ENCODE measurements at regions not wholly inside any gene's neighbourhood (a gene's known extent, or its start where the extent isn't known, plus 50 kb on each side); places are given as distances from the start of the nearest gene placed in this dataset.

DNA sequence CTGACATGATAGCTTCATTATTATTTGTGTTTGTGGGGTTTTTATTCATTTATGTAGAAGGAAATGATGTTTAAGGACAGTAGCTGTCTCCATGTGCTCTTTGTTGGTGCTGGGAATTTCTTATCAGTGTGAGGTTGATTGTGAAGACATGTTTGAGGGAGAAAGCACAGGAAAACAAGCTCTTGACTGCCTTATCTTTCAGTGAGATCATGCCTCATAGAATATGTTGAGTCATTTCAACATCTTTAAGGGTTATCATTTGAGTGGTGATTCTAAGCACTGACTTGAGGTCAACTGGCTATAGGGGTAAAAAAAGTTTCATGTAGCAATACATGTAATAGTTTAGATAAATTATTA, 405.1 kb upstream of the ADAMTS5 start:
- H2BK120ac ChIP-seq (ENCODE audit: low read depth, low read length), result no peak overlapping the region
- no peak overlapping the region for H4K8ac ChIP-seq (ENCODE audit: low read length)
- H3K23ac ChIP-seq (ENCODE audit: low read length in 2 of 2), result no peak overlapping the region
- H3K9ac ChIP-seq (ENCODE audit: low read length), result no peak overlapping the region
- no peaks in the 10 kb centered on the region for H3K4me1 ChIP-seq (ENCODE audit: control insufficient read depth, insufficient read depth, low read depth, low read length)
- H2AK5ac ChIP-seq (ENCODE audit: low read length, severe bottlenecking), result no peak overlapping the region
- H2AFZ ChIP-seq (ENCODE audit: low read depth, low read length), result no peak overlapping the region
- H3K18ac ChIP-seq (ENCODE audit: low read depth in 1 of 2, low read length in 2 of 2), result no peak overlapping the region
- no peaks in the 10 kb centered on the region for H3K36me3 ChIP-seq (ENCODE audit: control insufficient read depth in 1 of 2, insufficient read depth in 2 of 2, low read depth in 1 of 2, low read length in 2 of 2)
- H2BK12ac ChIP-seq (ENCODE audit: low read length in 2 of 2), result no peak overlapping the region
- H2BK15ac ChIP-seq (ENCODE audit: low read depth, poor library complexity, severe bottlenecking), result no peak overlapping the region
- no peaks in the 10 kb centered on the region for H3K79me1 ChIP-seq (replicated peaks; ENCODE audit: low read length, poor library complexity, severe bottlenecking)
- no peaks in the 10 kb centered on the region for H3K9me3 ChIP-seq (ENCODE audit: control insufficient read depth, low read length)
- no peak overlapping the region for H3K14ac ChIP-seq (ENCODE audit: low read length in 2 of 2)
- H3K4me2 ChIP-seq (ENCODE audit: low read length, poor library complexity, severe bottlenecking), result no peak overlapping the region
- no peak overlapping the region for H3K4me3 ChIP-seq (ENCODE audit: insufficient read depth in 1 of 2, low read depth in 1 of 2, low read length in 2 of 2)
- H3K27me3 ChIP-seq (ENCODE audit: control insufficient read depth in 1 of 2, insufficient read depth in 1 of 2, low read length in 2 of 2), result no peaks in the 10 kb centered on the region
- no peak overlapping the region for H2BK5ac ChIP-seq (ENCODE audit: low read depth, low read length, poor library complexity, severe bottlenecking)
- DNase-seq, result peak; percentile 46
- no peak overlapping the region for H4K91ac ChIP-seq (ENCODE audit: low read length)
- peak overlapping the region; percentile 65 for H3K27ac ChIP-seq (ENCODE audit: low read length, poor library complexity, severe bottlenecking)
- H3K4ac ChIP-seq (ENCODE audit: low read depth in 1 of 2, low read length in 2 of 2), result no peak overlapping the region

DNA sequence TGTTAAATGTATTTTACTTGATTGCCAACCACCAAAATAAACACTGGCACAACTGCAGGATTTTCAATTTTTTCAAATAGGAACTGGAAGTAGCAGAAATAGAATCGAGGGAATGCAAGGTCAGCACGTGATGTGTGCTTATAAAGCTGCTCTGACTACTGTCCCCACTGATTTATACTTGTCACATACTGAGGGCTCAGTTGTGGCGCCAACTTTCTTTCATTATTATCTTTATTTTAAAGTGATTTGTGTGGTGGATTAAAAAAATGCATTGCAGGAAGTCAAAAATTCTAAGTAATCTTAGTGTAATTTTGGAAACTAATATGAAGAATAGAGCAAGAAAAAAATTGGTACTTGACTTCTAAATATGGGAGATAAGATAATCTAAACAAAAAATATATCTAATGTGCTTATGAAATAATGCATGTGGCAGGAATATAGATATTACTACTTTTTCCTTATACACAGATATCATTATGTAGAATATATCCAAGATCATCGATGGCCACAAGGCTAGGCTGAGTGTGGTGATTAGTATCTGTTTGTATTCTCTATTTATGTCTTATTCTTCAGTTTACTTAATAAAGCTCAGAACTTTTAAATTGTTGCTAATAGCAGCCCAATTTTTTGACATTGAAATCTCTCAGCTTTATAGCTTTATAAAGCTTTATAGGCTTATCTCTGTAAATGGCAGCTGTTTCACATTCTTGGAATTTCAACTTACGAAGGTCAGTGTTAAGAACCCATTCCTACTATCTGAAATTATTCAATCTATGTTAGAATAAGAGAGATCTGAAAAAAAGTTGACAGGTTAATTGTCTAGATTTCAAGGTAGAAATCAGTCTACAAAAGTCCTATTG, 404.5 kb upstream of the ADAMTS5 start:
- Histone ChIP-seq H2BK12ac (ENCODE audit: low read length in 2 of 2) (no peak overlapping the region), H3K4ac (ENCODE audit: low read depth in 1 of 2, low read length in 2 of 2) (no peak overlapping the region), H3K4me1 (ENCODE audit: control insufficient read depth, insufficient read depth, low read depth, low read length) (no peaks in the 10 kb centered on the region), H2AK5ac (ENCODE audit: low read length, severe bottlenecking) (no peak overlapping the region), H3K36me3 (ENCODE audit: control insufficient read depth in 1 of 2, insufficient read depth in 2 of 2, low read depth in 1 of 2, low read length in 2 of 2) (no peaks in the 10 kb centered on the region), H3K4me3 (ENCODE audit: insufficient read depth in 1 of 2, low read depth in 1 of 2, low read length in 2 of 2) (no peak overlapping the region), H4K91ac (ENCODE audit: low read length) (no peak overlapping the region), H3K18ac (ENCODE audit: low read depth in 1 of 2, low read length in 2 of 2) (no peak overlapping the region), H2BK5ac (ENCODE audit: low read depth, low read length, poor library complexity, severe bottlenecking) (no peak overlapping the region), H2AFZ (ENCODE audit: low read depth, low read length) (no peak overlapping the region), H3K27ac (ENCODE audit: low read length, poor library complexity, severe bottlenecking) (no peak overlapping the region), H3K23ac (ENCODE audit: low read length in 2 of 2) (no peak overlapping the region), H3K27me3 (ENCODE audit: control insufficient read depth in 1 of 2, insufficient read depth in 1 of 2, low read length in 2 of 2) (no peaks in the 10 kb centered on the region), H3K9ac (ENCODE audit: low read length) (no peak overlapping the region), H3K79me1 (replicated peaks; ENCODE audit: low read length, poor library complexity, severe bottlenecking) (no peaks in the 10 kb centered on the region), H3K4me2 (ENCODE audit: low read length, poor library complexity, severe bottlenecking) (no peak overlapping the region), H2BK120ac (ENCODE audit: low read depth, low read length) (no peak overlapping the region), H4K8ac (ENCODE audit: low read length) (no peak overlapping the region), H2BK15ac (ENCODE audit: low read depth, poor library complexity, severe bottlenecking) (no peak overlapping the region), H3K9me3 (ENCODE audit: control insufficient read depth, low read length) (no peaks in the 10 kb centered on the region), H3K14ac (ENCODE audit: low read length in 2 of 2) (no peak overlapping the region)
- DNase-seq, result no peak
- WGBS, result 68% methylated on average over 2 of the region's 5 CpGs

DNA sequence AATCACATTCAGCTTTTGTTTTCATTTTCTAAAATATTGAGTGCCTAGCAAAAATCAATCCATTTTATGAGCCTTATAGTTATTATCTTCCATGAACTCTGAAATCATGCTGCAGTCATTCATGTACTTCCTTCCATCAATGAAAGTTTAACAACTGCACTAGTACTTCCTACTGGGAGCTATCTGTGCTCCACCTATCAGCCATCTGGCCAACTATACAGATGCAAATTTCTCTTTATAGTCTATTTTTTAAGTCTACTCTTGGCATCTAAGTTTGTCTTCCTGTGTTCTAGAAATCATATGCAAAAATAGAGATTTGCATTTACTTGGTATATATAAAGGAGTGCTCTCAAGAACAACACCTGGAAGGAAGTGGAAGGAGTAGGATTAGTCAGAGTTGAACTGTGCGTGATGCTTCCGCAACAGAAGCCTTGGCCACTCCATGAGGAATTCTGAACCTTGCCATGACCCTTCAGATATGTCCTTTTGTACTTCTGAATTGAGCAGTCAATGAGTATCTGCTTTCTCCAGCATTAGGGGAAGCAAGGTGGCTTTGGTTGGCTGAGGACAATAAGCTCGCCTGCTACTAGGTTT, 403.2 kb upstream of the ADAMTS5 start:
- H2BK5ac ChIP-seq (ENCODE audit: low read depth, low read length, poor library complexity, severe bottlenecking), result no peak overlapping the region
- no peak overlapping the region for H3K4ac ChIP-seq (ENCODE audit: low read depth in 1 of 2, low read length in 2 of 2)
- H3K79me1 ChIP-seq (replicated peaks; ENCODE audit: low read length, poor library complexity, severe bottlenecking), result no peaks in the 10 kb centered on the region
- H3K23ac ChIP-seq (ENCODE audit: low read length in 2 of 2), result no peak overlapping the region
- H3K4me2 ChIP-seq (ENCODE audit: low read length, poor library complexity, severe bottlenecking), result no peak overlapping the region
- H3K27ac ChIP-seq (ENCODE audit: low read length, poor library complexity, severe bottlenecking), result no peak overlapping the region
- no peak overlapping the region for H4K91ac ChIP-seq (ENCODE audit: low read length)
- 87% methylated on average over 3 of the region's 3 CpGs for WGBS
- no peak for DNase-seq
- no peak overlapping the region for H3K4me3 ChIP-seq (ENCODE audit: insufficient read depth in 1 of 2, low read depth in 1 of 2, low read length in 2 of 2)
- H3K27me3 ChIP-seq (ENCODE audit: control insufficient read depth in 1 of 2, insufficient read depth in 1 of 2, low read length in 2 of 2), result no peaks in the 10 kb centered on the region
- H4K8ac ChIP-seq (ENCODE audit: low read length), result no peak overlapping the region
- peaks cover 2% of the 10 kb centered on the region for H3K4me1 ChIP-seq (ENCODE audit: control insufficient read depth, insufficient read depth, low read depth, low read length)
- H3K18ac ChIP-seq (ENCODE audit: low read depth in 1 of 2, low read length in 2 of 2), result peak overlapping the region in 1 of 2 experiments; percentile 77
- H2BK12ac ChIP-seq (ENCODE audit: low read length in 2 of 2), result peak overlapping the region in 1 of 2 experiments; percentile 37
- no peak overlapping the region for H3K14ac ChIP-seq (ENCODE audit: low read length in 2 of 2)
- H3K36me3 ChIP-seq (ENCODE audit: control insufficient read depth in 1 of 2, insufficient read depth in 2 of 2, low read depth in 1 of 2, low read length in 2 of 2), result no peaks in the 10 kb centered on the region
- H3K9ac ChIP-seq (ENCODE audit: low read length), result no peak overlapping the region
- no peaks in the 10 kb centered on the region for H3K9me3 ChIP-seq (ENCODE audit: control insufficient read depth, low read length)
- no peak overlapping the region for H2BK15ac ChIP-seq (ENCODE audit: low read depth, poor library complexity, severe bottlenecking)
- H2AFZ ChIP-seq (ENCODE audit: low read depth, low read length), result no peak overlapping the region
- H2BK120ac ChIP-seq (ENCODE audit: low read depth, low read length), result no peak overlapping the region
- H2AK5ac ChIP-seq (ENCODE audit: low read length, severe bottlenecking), result no peak overlapping the region

DNA sequence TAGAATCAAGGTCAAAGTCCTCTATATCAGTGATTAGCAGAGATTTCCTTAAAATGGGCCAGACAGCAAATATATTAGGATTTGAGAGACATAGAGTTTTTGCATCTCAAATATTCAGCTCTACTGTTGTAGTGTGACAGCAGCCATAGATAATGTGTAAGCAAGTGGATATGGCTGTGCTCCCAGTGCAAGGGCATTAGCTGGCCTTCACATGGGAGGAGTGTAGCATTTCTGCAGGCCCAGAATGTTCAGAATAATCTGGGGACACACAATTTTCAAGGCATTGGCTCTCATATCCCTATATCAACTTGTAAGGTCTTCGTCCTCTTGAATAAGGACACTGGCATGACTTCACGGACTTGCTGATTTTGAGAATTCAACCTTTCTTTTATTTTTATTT, 402.3 kb upstream of the ADAMTS5 start:
- no peak overlapping the region for H3K18ac ChIP-seq (ENCODE audit: low read depth in 1 of 2, low read length in 2 of 2)
- no peak overlapping the region for H2AFZ ChIP-seq (ENCODE audit: low read depth, low read length)
- no peak overlapping the region for H2BK5ac ChIP-seq (ENCODE audit: low read depth, low read length, poor library complexity, severe bottlenecking)
- H3K4me2 ChIP-seq (ENCODE audit: low read length, poor library complexity, severe bottlenecking), result no peak overlapping the region
- no peak overlapping the region for H3K14ac ChIP-seq (ENCODE audit: low read length in 2 of 2)
- 100% methylated on average over 1 of the region's 2 CpGs for WGBS
- DNase-seq, result no peak
- no peak overlapping the region for H3K23ac ChIP-seq (ENCODE audit: low read length in 2 of 2)
- H3K4me1 ChIP-seq (ENCODE audit: control insufficient read depth, insufficient read depth, low read depth, low read length), result peaks cover 2% of the 10 kb centered on the region
- H4K91ac ChIP-seq (ENCODE audit: low read length), result no peak overlapping the region
- no peak overlapping the region for H4K8ac ChIP-seq (ENCODE audit: low read length)
- no peak overlapping the region for H3K4ac ChIP-seq (ENCODE audit: low read depth in 1 of 2, low read length in 2 of 2)
- H3K4me3 ChIP-seq (ENCODE audit: insufficient read depth in 1 of 2, low read depth in 1 of 2, low read length in 2 of 2), result no peak overlapping the region
- no peak overlapping the region for H3K9ac ChIP-seq (ENCODE audit: low read length)
- H3K9me3 ChIP-seq (ENCODE audit: control insufficient read depth, low read length), result no peaks in the 10 kb centered on the region
- no peaks in the 10 kb centered on the region for H3K27me3 ChIP-seq (ENCODE audit: control insufficient read depth in 1 of 2, insufficient read depth in 1 of 2, low read length in 2 of 2)
- H2BK15ac ChIP-seq (ENCODE audit: low read depth, poor library complexity, severe bottlenecking), result no peak overlapping the region
- H3K36me3 ChIP-seq (ENCODE audit: control insufficient read depth in 1 of 2, insufficient read depth in 2 of 2, low read depth in 1 of 2, low read length in 2 of 2), result no peaks in the 10 kb centered on the region
- H2AK5ac ChIP-seq (ENCODE audit: low read length, severe bottlenecking), result no peak overlapping the region
- H2BK12ac ChIP-seq (ENCODE audit: low read length in 2 of 2), result no peak overlapping the region
- no peak overlapping the region for H3K27ac ChIP-seq (ENCODE audit: low read length, poor library complexity, severe bottlenecking)
- no peak overlapping the region for H2BK120ac ChIP-seq (ENCODE audit: low read depth, low read length)
- no peaks in the 10 kb centered on the region for H3K79me1 ChIP-seq (replicated peaks; ENCODE audit: low read length, poor library complexity, severe bottlenecking)
